ENCODE measurements at regions not wholly inside any gene's neighbourhood (a gene's known extent, or its start where the extent isn't known, plus 50 kb on each side); places are given as distances from the start of the nearest gene placed in this dataset.
"Not testable (repeated sequence)": the region's sequence is repeated elsewhere in the genome, so short reads cannot be mapped to it uniquely, and the experiment has no call there.

- H3K27me3 ChIP-seq (ENCODE audit: insufficient read depth, low read depth, severe bottlenecking); H3K27ac ChIP-seq; H3K9me3 ChIP-seq (ENCODE audit: severe bottlenecking); H3K4me3 ChIP-seq (ENCODE audit: low read depth, low read length); H3K36me3 ChIP-seq; DNase-seq: not testable (repeated sequence)
These were observed 83.2 kb upstream of the ARID5B start for GRCh38 chr10:61818251-61818650.

GRCh38 chr10:61819208-61819607, 82.3 kb upstream of the ARID5B start:
- Histone ChIP-seq H3K9me3 (ENCODE audit: severe bottlenecking) (no peaks in the 10 kb centered on the region), H3K36me3 (no peaks in the 10 kb centered on the region), H3K27me3 (ENCODE audit: insufficient read depth, low read depth, severe bottlenecking) (no peaks in the 10 kb centered on the region), H3K4me3 (ENCODE audit: low read depth, low read length) (no peak overlapping the region), H3K27ac (no peak overlapping the region)
- TF ChIP-seq, protein P1, sequence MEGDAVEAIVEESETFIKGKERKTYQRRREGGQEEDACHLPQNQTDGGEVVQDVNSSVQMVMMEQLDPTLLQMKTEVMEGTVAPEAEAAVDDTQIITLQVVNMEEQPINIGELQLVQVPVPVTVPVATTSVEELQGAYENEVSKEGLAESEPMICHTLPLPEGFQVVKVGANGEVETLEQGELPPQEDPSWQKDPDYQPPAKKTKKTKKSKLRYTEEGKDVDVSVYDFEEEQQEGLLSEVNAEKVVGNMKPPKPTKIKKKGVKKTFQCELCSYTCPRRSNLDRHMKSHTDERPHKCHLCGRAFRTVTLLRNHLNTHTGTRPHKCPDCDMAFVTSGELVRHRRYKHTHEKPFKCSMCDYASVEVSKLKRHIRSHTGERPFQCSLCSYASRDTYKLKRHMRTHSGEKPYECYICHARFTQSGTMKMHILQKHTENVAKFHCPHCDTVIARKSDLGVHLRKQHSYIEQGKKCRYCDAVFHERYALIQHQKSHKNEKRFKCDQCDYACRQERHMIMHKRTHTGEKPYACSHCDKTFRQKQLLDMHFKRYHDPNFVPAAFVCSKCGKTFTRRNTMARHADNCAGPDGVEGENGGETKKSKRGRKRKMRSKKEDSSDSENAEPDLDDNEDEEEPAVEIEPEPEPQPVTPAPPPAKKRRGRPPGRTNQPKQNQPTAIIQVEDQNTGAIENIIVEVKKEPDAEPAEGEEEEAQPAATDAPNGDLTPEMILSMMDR (IDR thresholded peaks at IDR 0.05; ENCODE audit: low read depth, low read length) = no peak
- no peak for DNase-seq

DNA sequence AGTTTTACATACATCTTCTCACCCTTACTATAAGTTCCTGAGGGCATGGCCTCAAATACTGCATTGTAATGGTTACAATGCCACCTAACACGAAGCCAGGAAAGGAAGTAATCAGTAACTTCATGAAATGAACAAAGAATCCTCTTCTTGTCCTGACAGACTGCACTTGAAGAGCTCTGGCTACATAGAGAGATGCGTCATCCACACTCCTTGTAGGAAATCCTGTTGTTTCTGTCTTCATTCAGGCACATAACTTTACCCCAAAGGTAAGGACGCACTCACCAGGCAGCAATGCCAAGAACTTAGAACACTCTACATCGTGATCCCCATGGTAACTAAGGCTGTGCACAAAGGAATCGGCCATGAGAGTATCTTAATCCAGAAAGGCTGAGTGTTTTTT, 80.3 kb upstream of the ARID5B start:
- Histone ChIP-seq H3K9me3 (ENCODE audit: severe bottlenecking) (no peaks in the 10 kb centered on the region), H3K36me3 (no peaks in the 10 kb centered on the region), H3K27me3 (ENCODE audit: insufficient read depth, low read depth, severe bottlenecking) (no peaks in the 10 kb centered on the region), H3K27ac (no peak overlapping the region), H3K4me3 (ENCODE audit: low read depth, low read length) (no peak overlapping the region)
- DNase-seq = no peak
- TF ChIP-seq, protein P1 (IDR thresholded peaks at IDR 0.05; ENCODE audit: low read depth, low read length) = no peak

DNA sequence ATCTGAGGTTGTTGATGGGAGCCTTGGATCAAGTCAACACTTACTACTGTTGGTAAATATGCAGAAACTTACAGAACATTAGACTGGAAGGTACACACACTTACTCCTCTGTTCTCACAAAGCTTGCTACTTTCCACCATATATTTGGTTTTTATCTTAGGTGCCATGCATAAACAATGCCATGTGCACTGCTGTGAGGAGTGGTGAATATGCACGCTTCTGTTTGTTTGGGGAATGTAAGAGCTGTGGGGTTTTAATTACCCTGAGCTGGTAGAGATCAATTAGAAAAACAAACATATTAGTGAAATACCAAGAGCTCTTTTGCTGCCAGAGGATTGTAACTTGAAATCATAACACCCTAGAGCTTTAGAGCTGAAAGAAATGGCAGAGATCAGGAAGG, 79.8 kb upstream of the ARID5B start:
- Histone ChIP-seq H3K27me3 (ENCODE audit: insufficient read depth, low read depth, severe bottlenecking) (no peaks in the 10 kb centered on the region), H3K9me3 (ENCODE audit: severe bottlenecking) (no peaks in the 10 kb centered on the region), H3K27ac (no peak overlapping the region), H3K4me3 (ENCODE audit: low read depth, low read length) (no peak overlapping the region), H3K36me3 (no peaks in the 10 kb centered on the region)
- TF ChIP-seq, protein P1 (IDR thresholded peaks at IDR 0.05; ENCODE audit: low read depth, low read length) = no peak
- no peak for DNase-seq

- Histone ChIP-seq H3K36me3 (no peaks in the 10 kb centered on the region), H3K9me3 (ENCODE audit: severe bottlenecking) (no peaks in the 10 kb centered on the region), H3K27me3 (ENCODE audit: insufficient read depth, low read depth, severe bottlenecking) (no peaks in the 10 kb centered on the region), H3K4me3 (ENCODE audit: low read depth, low read length) (no peak overlapping the region), H3K27ac (no peak overlapping the region)
- DNase-seq = no peak
- TF ChIP-seq, protein P1 (IDR thresholded peaks at IDR 0.05; ENCODE audit: low read depth, low read length) = no peak
These were observed 79.4 kb upstream of the ARID5B start for GRCh38 chr10:61822096-61822495.

GRCh38 chr10:61822781-61823230, 78.7 kb upstream of the ARID5B start:
- no peak overlapping the region for H3K27ac ChIP-seq
- TF ChIP-seq, protein P1 (IDR thresholded peaks at IDR 0.05; ENCODE audit: low read depth, low read length) = no peak
- H3K4me3 ChIP-seq (ENCODE audit: low read depth, low read length) = no peak overlapping the region
- DNase-seq = no peak
- H3K9me3 ChIP-seq (ENCODE audit: severe bottlenecking) = no peaks in the 10 kb centered on the region
- no peaks in the 10 kb centered on the region for H3K36me3 ChIP-seq
- H3K27me3 ChIP-seq (ENCODE audit: insufficient read depth, low read depth, severe bottlenecking) = no peaks in the 10 kb centered on the region
